Activated CD4-positive, alpha-beta T cell treated with anti-CD3 and anti-CD28 coated beads, Interleukin-2, amount 50 U/mL, for 24 hours (primary cell): ENCODE measurements at regions not wholly inside any gene's neighbourhood (a gene's known extent, or its start where the extent isn't known, plus 50 kb on each side); places are given as distances from the start of the nearest gene placed in this dataset.

Experiments used
- DNase-seq, 2 donors: peaks; one replicate each; pipeline ENCODE4 v3.0.0-alpha.2; 2020; ENCODE audit warnings: low read depth in 1 of 2, low spot score in 1 of 2

DNA sequence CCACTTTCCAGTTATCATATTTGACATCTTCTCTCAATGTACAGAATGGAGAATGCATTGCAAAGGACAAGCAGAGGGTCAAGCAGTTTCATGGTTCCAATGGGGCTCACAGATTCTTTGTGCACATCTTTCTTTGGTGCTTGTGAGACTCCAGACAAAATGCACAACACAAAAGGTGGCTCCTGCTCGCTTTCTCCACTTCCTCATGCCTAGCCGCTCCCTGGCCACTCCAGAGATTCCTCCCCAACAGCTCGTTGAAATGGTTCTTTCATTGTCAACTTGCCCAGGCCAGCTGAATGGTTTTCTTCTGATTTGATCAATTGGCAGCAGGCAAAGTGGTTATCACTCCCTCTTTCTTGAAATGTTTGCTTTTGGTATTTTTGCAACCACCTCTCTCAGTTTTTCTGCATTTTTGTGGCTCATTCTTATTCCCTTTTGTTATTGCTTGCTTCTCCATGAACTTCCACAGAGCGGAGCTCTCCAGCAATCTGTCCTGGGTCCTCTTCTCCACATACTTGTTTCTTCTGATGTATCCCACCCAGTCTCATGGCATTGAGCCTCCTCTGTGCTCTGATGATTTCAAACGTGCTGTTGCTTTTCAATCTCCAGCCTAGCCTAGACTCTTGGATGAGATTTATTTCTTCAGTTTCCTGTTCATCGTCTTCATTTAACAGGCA is 507.8 kb upstream of the MKI67 start:
- DNase-seq: no peak

DNA sequence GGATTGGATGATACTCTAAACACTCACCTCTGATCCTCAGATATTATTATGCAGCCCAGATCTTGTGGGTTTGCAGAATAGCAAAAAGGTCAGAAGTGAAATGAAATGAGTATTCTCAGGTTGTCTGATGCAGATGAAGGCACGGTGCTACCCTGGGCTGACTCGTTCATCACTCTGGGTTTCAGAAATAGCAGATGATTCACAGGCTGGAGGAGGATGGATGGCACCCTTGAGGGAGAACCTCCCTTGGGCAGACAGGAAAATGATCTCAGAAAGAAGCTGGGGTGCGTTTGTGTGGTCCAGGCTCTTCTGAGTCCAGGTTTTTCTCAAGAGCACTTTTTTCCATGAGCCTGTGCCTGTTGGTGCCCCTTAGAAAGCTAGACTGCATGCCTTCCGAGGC is 515.8 kb upstream of the MKI67 start:
- no peak for DNase-seq

DNA sequence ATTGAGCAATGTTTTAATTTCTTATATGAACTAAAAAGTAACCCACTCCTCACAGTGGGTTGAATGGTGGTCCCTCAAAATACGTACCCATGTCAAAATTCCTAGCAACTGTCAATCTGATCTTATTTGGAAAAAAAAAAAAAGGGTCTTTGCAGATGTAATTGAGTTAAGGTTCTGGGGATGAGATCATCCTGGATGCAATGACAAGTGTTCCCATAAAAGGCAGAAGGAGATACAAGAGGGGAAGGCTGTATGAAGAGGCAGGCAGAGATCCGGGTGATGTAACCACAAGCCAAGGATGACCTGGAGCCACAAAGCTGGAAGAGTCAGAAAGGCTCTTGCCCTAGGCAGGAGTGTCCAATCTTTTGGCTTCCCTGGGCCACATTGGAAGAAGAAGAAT is 516.3 kb upstream of the MKI67 start:
- DNase-seq: no peak

DNA sequence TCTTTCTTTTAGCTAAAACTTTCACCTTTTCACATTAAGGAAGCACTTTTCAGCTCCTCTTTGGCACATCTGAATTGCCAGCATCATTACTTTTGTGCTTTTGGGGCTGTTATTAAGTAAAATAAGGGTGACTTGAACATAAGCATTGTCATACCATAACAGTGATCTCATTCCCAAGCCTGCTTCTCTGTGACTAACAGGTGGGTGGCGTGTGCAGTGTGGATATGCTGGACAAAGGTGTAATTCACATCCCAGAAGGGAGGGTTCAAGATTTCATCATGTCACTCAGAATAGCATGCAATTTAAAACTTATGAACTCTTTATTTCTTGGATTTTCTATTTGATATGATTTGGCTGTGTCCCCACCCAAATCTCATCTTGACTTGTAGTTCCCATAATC is 517.4 kb upstream of the MKI67 start:
- DNase-seq: no peak

DNA sequence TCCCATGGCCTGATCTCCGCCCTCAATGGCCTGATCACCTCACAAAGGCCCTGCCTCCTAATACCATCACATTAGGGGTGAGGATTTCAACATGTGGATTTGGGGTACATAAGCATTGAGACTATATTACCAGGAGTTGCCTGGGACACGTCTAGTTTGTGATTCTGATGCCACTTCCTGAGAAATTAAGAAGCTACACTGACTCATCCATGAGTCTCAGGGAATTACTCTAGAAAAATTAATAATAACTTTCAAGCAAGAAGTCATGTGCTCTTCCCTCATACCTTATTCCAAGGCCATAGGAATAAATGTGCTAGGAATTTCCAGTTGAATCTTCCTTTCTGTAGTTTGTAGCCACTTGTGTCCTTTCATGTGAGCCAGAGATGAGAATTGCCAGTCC is 519.3 kb upstream of the MKI67 start:
- no peak for DNase-seq

DNA sequence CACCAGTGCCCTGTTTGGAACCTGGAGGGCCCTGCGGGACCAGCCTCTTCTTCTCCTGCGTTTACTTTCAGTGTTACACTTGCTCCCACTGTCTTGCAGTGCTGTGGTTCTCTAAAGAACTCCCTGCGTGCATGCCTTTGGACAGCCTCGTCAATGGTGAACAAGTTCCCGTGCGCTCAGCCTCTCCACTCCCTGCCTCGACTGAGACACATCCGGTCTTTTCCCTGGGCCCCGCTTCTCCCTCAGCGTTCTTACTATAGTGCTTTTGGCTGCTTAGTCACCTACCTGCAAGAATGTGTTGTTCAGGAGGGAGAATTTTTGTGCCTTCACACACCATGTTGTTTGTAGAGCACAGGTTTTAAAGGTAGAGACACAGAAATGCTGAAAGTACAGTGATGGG is 520.7 kb upstream of the MKI67 start:
- no peak for DNase-seq

DNA sequence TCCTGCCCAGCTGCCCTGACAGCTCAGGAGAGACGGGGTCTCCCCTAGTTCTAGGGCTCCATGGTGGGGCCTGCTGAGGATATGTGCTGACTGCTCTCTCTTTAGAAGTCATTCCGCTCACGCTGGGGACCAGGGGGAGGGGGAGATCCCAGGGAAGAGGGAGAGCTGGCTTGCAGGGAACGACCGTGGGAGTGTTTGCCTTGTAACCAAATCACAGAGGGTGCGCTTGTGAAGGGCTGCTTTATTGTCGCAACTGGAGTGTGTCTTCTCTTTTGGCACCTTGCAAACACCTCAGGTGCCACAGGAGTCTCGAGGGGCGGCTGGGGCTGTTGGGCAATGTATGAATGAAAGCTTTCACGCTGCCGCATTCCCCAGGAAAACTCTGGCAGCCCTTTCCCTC is 531.3 kb upstream of the MKI67 start:
- no peak for DNase-seq

DNA sequence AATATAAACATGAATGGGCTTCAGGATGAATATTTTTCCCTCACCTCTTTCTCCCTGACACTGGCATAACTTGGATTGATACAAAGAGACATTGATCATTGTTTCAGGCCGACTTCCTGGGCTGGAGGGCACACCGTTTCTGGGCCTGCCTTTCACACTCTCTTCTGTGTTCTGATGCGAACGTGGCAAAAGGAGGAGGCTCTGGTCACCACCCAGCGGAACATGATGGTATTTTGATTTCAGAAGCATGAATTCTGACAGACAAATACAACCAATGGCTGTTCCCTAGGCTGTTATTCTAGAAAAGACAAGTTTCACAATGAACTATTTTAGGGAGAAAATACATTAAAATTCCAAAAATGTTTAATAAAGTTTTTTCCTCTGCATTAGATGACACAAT is 534.5 kb upstream of the MKI67 start:
- no peak for DNase-seq

DNA sequence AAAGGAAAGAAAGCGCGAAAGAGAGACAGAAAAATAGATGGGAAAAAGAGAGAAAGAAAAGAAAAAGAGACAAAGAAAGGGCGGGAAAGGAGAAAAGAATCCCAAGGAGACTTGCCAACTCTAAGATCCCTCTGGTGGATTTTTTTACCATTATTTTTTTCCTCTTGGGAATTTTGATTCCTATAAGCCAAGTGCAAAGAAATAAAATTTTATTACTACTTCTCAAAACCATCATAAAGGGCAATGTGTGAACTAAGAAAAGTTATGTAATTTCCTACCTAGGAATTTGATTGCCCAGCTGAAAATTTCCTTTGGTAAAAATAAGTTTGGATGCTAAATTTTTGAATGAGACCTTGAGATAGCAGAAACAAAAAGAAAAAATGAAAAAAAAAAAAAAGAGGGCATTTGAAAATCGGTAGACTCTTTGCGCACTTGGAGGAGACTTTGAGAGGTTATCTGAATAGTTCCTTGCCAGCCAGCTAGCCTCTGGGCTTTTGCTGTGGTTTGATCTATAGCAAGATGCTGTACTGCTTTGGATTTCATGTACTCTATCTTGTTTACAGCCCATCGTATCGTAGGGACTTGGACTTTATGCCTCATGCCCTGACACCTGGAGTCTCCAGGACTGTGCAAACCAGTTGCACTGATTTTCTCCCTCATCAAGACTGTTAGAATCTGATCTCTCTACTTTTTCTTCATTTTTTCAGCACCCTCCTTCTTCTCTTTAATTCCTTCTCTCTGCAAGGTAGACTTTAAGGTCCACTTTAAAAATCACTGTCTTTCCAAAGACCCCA is 535.4 kb upstream of the MKI67 start:
- DNase-seq: no peak

DNA sequence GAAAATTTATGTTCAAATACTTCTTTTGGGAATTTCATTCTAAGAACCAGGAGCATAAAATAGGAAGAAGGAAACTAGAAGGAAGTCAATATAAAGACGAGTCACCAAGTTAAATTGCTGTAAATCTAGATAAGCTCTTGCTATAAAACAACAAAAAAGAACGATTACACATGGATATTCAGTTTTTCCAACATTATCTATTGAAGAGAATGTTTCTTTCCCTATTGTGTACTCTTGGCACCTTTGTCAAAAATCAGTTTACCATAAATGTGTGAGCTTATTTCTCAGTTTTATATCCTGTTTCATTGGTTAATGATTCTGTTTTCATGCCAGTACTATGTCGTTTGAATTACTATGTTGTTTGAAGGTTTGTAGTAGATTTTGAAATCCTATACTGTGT is 536.3 kb upstream of the MKI67 start:
- no peak for DNase-seq

DNA sequence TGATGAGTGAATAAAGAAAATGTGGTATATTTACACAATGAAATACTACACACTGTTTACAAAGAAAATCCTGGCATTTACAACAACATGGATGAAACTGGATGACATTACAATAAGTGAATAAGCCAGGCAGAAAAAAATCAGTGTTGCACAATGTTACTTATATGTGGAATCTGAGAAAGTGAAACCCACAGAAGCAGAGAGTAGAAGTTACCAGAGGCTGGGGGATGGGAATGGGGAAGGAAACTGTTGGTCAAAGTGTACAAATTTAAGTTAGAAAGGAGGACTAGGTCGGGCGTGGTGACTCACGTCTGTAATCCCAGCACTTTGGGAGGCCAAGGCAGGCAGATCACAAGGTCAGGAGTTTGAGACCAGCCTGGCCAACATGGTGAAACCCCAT is 538.5 kb upstream of the MKI67 start:
- no peak for DNase-seq

DNA sequence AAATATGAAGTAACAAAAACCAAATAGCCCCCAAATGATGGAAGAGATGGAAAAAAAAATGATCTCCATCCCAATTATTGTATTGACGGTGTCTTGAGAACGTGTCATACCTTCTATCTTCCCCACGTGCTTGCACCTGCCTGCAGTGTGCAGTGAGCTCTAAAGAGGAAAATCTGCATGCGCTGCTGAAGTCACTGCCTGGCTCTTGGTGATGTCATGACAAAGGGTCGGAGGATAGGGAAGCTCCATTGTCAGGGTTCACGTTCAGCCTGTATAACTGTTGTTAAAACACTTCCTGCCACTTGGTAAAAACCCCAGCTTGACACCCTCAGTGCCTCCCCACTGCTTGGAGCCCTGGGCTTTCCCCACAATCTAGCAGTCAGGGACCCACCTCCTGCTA is 549.2 kb upstream of the MKI67 start:
- DNase-seq: no peak

DNA sequence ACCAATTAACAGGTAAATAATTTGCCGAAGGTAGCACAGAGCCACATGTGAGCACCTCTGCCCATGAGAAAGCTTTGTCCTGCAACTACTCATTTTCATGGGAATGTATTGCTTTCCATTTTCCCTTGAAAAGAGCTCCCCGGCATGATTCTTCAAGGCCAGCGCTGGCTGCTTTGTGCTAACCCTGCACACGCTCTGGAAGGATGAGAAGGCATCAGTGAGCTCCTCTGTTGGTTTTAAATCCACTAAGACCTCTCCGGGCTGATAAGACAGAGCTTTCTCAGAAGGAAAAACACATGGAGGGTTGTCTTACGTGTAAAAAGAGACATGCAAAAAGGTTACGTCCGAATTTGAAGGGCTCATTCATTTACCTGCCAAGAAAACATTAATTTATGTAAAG is 553.9 kb upstream of the MKI67 start:
- DNase-seq: no peak

DNA sequence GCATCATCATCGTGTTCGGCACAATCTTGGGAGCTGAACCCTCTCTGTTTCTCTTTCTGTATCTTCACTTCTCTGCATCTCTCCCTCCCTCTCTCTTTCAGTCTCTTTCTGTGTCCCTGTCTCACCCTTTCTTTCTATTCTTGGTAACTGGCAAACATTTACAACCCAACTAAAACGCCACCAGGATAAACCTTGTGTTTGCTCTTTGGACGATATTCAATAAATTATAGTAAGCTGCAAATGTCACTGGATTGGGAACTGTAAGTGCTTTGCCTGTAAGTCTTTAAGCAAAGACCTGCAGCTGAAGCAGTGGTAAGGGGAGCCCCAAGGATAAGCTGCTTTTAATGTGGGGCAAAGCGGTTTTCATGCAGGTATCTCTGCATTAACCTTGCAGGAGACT is 558.0 kb upstream of the MKI67 start:
- no peak for DNase-seq

DNA sequence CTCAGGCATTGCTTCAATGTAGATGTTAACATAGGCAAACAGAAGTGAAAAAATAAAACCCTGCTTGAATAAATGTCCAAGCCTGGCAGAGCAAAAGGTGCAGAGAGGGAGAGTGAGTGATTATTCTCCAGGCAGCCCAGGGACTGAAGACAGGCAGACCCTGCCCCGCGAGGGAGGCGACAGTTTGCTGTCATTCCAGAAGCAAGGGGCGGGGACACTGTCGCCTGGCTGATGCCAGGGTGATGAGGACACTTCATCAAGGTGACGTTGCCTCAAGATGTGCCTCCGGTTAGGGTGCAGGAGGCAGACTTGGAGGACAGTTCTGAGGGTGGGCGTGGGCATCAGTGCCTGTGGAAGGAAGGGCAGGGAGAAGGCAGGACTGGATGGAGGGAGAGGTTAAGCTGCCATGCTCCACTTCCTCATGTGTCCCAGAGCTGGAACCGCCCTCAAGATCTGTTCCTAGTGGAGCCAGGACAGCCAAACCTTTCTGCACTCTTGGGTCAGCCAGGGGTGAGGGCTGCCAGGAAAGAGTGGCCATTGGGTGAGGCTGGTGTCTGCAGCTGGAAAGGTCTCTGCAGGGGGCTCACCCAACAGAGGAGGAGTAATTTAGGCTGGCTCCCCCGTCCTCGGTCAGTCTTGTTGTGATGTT is 560.5 kb upstream of the MKI67 start:
- DNase-seq: no peak

DNA sequence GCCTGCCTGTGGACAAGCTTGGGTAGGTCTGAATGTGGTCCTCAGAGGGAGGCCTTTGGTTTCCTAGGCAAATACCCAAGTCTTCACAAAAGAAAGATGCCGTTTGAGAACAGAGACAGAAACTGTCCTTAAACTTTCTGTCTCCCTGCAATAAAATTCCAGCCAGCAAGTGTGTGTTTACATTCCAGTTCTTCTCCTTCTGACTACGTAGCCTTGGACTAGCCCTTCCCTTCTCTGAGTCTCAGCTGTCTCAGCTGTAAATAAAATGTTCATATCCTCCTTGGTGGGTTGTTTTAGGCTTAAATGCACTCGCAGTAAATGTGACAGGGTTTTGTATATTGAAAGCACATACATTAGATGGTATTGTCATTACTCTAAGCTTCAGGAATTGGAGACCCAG is 561.2 kb upstream of the MKI67 start:
- no peak for DNase-seq

DNA sequence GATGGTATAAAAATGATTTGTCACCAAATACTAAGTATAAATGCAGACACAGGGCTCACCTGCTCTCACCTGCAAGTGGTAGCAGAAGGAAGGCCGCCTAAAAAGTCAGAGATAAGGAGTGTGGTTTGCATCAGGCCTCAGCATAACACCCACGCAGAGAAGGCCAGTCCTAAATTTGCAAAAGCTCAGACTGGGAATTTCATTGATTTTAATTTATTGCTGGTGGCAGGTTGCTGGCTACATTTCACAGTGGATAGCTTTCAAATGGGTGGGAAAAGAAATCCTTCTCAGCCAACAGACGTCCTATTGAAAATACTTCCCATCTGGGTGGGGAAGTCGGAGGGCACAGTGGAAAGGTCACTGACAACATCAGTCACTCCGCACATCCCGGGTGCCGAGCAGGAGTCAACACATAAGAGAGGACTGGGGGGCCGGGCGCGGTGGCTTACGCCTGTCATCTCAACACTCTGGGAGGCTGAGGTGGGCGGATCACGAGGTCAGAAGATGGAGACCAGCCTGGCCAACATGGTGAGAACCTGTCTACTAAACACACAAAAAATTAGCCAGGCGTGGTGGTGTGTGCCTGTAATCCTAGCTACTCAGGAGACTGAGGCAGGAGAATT is 561.8 kb upstream of the MKI67 start:
- DNase-seq: no peak

DNA sequence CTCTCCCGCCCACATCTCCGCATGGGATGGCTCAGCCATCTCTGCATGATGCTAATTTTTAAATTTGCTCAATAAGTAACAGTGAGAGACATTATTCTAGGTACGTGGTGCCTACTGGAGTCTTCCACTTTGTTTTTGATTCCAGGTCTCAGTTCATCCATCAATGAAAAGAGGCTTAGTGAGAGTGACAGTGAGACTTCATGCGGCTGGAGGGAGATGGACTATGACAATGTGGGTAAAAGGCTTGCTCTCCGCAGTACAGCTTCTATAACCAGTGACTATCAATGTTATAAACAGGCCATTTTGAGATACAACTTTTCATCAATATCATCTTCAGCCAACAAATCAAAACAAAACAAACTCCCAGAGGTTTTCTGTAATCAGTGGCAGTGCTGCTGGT is 563.4 kb upstream of the MKI67 start:
- no peak for DNase-seq

DNA sequence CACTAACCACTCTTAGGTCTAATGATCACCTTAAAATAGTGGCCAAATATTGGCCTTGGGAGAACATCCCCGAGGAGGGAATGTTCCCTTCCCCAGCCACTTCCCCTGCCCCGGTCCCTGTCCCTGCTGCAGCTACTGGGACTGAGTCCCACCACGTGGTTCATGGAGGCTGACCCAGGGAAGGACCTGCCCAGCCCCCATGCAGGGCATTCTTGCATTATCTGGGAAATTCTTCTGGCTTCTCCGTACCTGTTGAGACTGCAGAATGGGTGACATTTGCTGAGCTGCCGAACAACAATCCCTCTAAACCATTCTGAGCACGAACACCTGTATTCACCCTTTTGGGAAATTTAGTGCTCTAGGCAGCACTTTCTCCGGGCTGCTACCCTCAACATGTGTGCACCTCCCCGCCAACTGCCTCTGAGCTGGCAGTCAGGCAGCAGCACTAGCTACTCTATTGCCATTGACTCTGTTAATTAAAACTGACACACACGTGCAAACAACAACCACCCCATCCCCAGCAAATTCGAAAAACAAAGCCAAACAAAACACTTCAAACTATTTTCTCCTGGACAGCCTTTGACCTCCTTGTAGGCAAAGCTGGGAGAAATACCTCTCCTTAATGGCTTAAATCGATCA is 567.4 kb upstream of the MKI67 start:
- DNase-seq: no peak

DNA sequence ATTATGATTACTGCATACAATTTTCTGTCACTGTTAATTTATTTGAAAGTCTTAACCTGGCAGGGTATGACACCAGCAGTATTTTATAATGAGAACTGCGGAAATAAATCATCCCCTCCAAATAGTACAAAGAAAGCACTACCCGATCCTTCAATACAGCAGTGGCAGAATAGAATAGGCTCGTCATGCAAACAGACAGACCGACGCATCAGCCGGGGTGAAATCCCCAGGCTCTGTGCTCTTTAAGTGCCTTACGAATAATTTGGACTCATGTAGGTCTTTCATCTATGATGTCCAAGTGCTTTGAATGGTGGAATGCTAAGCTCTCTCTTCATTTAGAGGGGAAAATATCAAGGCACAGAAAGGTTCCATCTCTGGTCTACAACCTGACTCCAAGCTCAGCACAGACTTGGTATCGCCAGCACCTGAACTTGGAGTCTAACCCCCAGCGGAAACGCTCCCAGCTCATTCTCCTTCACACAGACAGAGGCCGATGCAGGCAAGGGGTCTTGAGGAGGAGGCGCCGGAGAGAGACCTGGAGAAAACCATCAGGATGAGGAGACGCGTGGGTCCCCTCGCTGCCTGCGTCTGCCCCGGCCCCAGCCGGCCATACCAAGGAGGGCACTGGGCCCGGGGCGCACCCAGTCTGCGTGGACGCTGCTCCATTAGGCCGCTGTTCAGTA is 568.1 kb upstream of the MKI67 start:
- no peak for DNase-seq
